ENCODE measurements at regions not wholly inside any gene's neighbourhood (a gene's known extent, or its start where the extent isn't known, plus 50 kb on each side); places are given as distances from the start of the nearest gene placed in this dataset.

GRCh38 chr3:90036939-90037469 lies 929.6 kb downstream of the EPHA3 start:
- no peak for TF ChIP-seq CTCF (IDR thresholded peaks at IDR 0.05; ENCODE audit: insufficient read depth, low read length, severe bottlenecking)
- DNase-seq (ENCODE audit: low read depth) (no peak), FAIRE-seq (no peak)
- H3K4me3 ChIP-seq (ENCODE audit: low read depth, low read length): no peak overlapping the region
- H3K27me3 ChIP-seq (ENCODE audit: control insufficient read depth, insufficient read depth, low read length): no peaks in the 10 kb centered on the region
- no peaks in the 10 kb centered on the region for H3K36me3 ChIP-seq (ENCODE audit: control insufficient read depth, insufficient read depth, low read length)

GRCh38 chr3:90039994-90040393 lies 932.6 kb downstream of the EPHA3 start:
- FAIRE-seq (no peak), DNase-seq (ENCODE audit: low read depth) (no peak)
- H3K36me3 ChIP-seq (ENCODE audit: control insufficient read depth, insufficient read depth, low read length): no peaks in the 10 kb centered on the region
- no peak overlapping the region for H3K4me3 ChIP-seq (ENCODE audit: low read depth, low read length)
- no peaks in the 10 kb centered on the region for H3K27me3 ChIP-seq (ENCODE audit: control insufficient read depth, insufficient read depth, low read length)
- TF ChIP-seq CTCF (IDR thresholded peaks at IDR 0.05; ENCODE audit: insufficient read depth, low read length, severe bottlenecking): no peak

- no peak for FAIRE-seq
Measured at GRCh38 chr3:90040554-90040953, 933.1 kb downstream of the EPHA3 start.

GRCh38 chr3:90041995-90042394 lies 934.6 kb downstream of the EPHA3 start:
- FAIRE-seq (no peak), DNase-seq (ENCODE audit: low read depth) (no peak)
- no peaks in the 10 kb centered on the region for H3K27me3 ChIP-seq (ENCODE audit: control insufficient read depth, insufficient read depth, low read length)
- TF ChIP-seq CTCF (IDR thresholded peaks at IDR 0.05; ENCODE audit: insufficient read depth, low read length, severe bottlenecking): no peak
- no peak overlapping the region for H3K4me3 ChIP-seq (ENCODE audit: low read depth, low read length)
- H3K36me3 ChIP-seq (ENCODE audit: control insufficient read depth, insufficient read depth, low read length): no peaks in the 10 kb centered on the region

More at GRCh38 chr3:90040554-90040953, 933.1 kb downstream of the EPHA3 start:
- Histone ChIP-seq H3K4me3 (ENCODE audit: low read depth, low read length) (no peak overlapping the region), H3K27me3 (ENCODE audit: control insufficient read depth, insufficient read depth, low read length) (no peaks in the 10 kb centered on the region), H3K36me3 (ENCODE audit: control insufficient read depth, insufficient read depth, low read length) (no peaks in the 10 kb centered on the region)
- DNase-seq (ENCODE audit: low read depth): no peak
- TF ChIP-seq CTCF (IDR thresholded peaks at IDR 0.05; ENCODE audit: insufficient read depth, low read length, severe bottlenecking): no peak

- DNase-seq (ENCODE audit: low read depth): no peak
- Histone ChIP-seq H3K27me3 (ENCODE audit: control insufficient read depth, insufficient read depth, low read length) (no peaks in the 10 kb centered on the region), H3K36me3 (ENCODE audit: control insufficient read depth, insufficient read depth, low read length) (no peaks in the 10 kb centered on the region), H3K4me3 (ENCODE audit: low read depth, low read length) (no peak overlapping the region)
- no peak for FAIRE-seq
- TF ChIP-seq CTCF (IDR thresholded peaks at IDR 0.05; ENCODE audit: insufficient read depth, low read length, severe bottlenecking): no peak
Measured at GRCh38 chr3:90043287-90043686, 935.9 kb downstream of the EPHA3 start.
